IMR-90 (cell line): ENCODE measurements at regions not wholly inside any gene's neighbourhood (a gene's known extent, or its start where the extent isn't known, plus 50 kb on each side); places are given as distances from the start of the nearest gene placed in this dataset.

ENCODE experiments used
- CEBPB ChIP-seq: IDR thresholded peaks from 2 replicates; pipeline ENCODE4 v1.6.1; 2012; ENCODE audit warnings: low read depth, low read length, improper control_type of control experiment
- CTCF ChIP-seq: conservative IDR thresholded peaks from 2 replicates; pipeline ENCODE4 v1.5.1; 2012; ENCODE audit warnings: mild to moderate bottlenecking, low read depth, low read length, improper control_type of control experiment
- MAZ ChIP-seq: IDR thresholded peaks from 2 replicates; pipeline ENCODE4 v1.6.1; 2012; ENCODE audit warnings: low read depth, mild to moderate bottlenecking, low read length, improper control_type of control experiment, moderate library complexity, borderline replicate concordance
- MXI1 ChIP-seq: IDR thresholded peaks from 2 replicates; pipeline ENCODE4 v1.6.1; 2012; ENCODE audit warnings: low read depth, mild to moderate bottlenecking, low read length, moderate library complexity, borderline replicate concordance
- RCOR1 ChIP-seq: IDR thresholded peaks from 2 replicates; pipeline ENCODE4 v1.6.1; 2012; ENCODE audit warnings: mild to moderate bottlenecking, low read length, improper control_type of control experiment; ENCODE audit not compliant: insufficient replicate concordance
- USF2 ChIP-seq: fragments of 150-350 bp; IDR thresholded peaks from 2 replicates; pipeline ENCODE4 v1.6.1; 2017; ENCODE audit warnings: mild to moderate bottlenecking, antibody characterized with exemption, low read length, low read depth

- TF ChIP-seq CTCF, result no peak
- no peak for TF ChIP-seq RCOR1
- no peak for TF ChIP-seq MAZ
- TF ChIP-seq MXI1, result no peak
- TF ChIP-seq USF2, result no peak
- no peak for TF ChIP-seq CEBPB
Measured at GRCh38 chr3:159150180-159150579, 348.3 kb downstream of the MFSD1 start.
